ENCODE measurements at regions not wholly inside any gene's neighbourhood (a gene's known extent, or its start where the extent isn't known, plus 50 kb on each side); places are given as distances from the start of the nearest gene placed in this dataset.
"Not testable (repeated sequence)": the region's sequence is repeated elsewhere in the genome, so short reads cannot be mapped to it uniquely, and the experiment has no call there.

DNA sequence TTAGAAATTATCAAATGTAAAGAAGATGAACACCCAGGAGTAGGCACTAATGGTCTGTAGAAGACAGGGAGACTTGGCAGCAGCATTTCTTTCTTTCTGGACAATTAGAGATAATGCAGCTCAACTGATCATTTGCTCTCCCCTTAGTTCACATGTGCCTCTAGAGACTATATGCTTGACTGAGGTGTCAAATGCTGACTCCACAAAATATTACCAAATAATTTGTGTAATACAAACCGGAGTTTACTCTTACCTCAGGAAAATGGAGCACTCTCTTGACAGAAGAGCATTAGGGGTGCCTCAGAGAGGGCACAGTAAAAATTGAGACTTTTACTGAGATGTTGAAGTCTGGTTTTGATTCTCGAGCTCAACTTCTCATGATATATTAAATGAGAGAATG lies 131.8 kb downstream of the ATP6V1G3 start:
- DNase-seq: no peak

DNA sequence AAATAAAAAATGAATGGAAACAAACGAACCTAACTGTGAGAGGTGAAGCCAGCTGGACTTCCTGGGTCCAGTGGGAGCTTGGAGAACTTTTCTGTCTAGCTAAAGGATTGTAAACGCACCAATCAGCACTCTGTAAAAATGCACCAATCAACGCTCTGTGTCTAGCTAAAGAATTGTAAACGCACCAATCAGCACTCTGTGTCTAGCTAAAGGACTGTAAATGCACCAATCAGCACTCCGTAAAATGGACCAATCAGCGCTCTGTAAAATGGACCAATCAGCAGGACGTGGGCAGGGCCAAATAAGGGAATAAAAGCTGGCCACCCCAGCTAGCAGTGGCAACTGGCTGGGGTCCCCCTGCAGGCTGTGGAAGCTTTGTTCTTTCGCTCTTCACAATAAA lies 135.8 kb downstream of the ATP6V1G3 start:
- not testable (repeated sequence) for DNase-seq

DNA sequence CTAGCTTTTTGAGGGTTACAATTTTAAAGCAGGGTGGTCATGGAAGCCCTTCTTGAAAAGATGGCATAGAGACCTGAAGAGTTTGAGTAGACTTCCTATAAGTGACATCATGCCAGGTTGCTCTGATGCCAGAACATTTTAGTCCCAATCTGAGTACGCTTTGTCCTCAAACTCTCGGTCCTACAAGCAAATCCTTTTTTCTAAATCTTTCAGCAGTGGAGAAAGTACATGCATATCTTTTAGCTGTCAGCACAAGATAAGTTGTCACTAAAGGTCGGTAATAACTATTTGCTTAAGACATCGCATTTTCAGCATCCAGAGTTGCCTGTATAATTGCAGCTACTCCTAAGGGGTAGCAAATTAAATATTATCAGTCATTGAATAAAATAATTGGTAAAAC lies 140.4 kb downstream of the ATP6V1G3 start:
- DNase-seq: no peak

DNA sequence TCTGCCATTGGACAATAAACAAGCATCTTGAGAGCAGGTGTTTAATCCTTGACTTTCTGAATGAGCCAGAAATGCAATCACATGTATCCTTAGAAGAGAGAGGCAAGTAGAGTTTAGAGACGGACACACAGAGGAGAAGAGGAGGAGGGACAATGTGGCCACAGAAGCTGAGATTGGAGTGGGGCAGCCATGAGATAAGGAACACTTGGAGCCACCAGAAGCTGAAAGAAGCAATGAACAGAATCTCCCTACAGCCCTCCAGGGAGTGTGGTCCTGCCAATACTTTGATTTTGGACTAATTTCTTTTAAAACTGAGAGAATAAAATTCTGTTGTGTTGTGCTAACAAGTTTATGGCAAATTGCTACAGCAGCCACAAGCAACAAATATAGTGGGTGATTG lies 141.0 kb downstream of the ATP6V1G3 start:
- DNase-seq: no peak

DNA sequence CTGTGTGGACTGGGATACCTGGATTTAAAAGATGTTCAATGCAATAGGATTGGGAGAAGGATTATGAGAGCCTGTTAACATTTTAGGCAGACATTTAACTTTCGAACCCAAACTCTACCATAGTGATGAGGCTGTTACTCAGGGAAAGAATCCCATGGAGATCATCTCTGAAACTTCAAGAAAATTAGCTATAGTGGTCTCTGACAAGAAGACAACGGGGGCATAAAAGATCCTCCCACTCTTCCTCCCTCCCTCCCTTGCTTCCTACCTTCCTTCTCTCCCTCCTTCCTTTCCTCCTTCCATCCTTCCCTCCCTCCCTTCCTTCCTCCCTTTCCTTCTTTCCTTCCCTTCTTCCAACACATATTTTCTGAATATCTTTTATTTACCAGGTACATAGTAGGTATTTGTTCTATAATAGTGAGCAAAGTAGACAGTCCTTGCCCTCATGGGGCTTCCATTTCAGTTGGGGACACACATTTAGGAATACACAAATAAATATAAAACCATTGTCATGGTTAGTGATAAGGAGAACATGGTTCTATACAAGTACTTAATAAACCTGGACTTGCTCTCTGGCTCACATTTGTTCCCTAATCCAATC lies 143.2 kb downstream of the ATP6V1G3 start:
- DNase-seq: no peak

DNA sequence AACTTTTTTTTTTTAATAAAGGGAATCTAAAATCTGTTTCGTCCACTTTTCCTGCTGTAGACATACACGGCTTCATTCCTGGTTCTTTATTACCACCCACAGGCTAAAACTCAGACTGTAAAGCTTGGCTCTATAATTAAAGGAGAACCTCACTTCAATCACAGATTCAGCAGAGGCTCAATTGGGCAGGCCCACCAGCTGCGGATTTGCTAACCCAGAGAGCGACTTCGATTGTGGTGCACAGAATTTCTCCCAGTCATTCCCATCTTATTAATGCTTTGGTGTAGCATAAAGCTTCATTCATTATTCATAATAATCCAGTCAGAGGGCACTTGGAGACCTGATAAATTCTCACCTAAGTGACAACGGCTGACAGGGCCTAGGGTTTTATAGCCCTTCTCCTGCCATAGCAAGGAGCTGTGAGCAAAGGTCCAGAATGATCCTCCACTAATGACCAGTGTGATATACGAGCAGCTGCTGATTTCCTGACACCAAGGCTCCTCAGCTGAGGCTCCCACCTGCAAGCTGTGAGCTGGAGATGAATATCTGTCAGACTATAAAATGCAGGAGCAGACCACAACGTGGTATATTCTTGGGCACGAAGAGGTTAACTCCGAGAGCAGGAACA lies 149.0 kb downstream of the ATP6V1G3 start:
- DNase-seq: no peak

DNA sequence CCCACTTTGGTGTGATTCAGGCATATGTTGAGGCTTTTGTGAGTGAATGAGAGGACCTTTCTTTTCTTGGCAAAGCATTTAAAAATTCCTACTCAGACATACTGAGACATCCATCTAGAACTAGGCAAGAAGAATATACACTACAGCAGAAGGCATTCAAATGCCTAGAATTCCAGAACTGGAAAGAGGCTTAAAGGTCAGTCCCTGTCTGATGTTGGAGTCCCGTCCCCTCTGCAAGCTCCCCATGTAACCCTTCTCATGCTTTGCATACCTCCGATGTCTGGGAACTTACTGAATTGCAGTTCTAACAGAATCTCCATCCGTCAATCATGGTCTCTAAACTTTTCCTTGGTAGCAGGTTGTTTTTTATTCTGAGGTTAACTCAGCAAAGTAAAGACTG lies 152.9 kb downstream of the ATP6V1G3 start:
- no peak for DNase-seq

DNA sequence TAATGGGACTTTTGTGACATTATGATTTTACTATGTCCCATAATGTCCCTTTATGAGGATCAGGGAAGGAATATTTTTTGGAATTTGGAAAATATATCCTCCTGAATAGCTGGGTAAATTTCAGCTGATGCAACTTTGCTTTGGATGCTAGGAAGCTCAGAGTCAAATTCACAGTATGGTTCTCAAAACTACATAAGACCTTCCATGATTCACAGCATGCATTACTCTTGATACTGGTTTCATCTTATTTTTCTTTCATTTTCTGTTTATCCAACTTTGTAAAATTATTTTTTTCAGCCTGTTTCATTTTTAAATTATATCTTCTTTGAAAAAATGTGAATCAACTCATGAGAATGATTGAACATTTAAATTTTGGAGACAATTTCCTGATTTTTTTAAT lies 160.2 kb downstream of the ATP6V1G3 start:
- DNase-seq: no peak

DNA sequence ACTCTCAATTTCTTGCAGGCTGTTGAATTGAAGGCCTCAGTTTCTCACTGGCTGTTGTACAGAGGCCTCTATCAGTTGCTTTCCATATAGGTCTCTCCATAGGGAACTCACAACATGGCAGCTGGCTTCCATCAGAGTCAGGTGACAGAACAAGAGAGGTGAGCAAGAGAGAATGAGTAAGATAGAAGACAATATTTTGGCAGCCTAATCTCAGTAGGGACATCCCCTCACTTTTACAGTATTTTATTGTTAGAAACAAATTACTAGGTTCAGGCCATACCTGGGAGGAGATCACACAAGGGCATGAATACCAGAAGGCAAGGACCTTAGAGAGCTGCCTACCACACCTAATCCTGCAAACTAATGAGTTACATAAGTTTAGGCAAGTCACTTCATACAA lies 162.8 kb downstream of the ATP6V1G3 start:
- DNase-seq: no peak

DNA sequence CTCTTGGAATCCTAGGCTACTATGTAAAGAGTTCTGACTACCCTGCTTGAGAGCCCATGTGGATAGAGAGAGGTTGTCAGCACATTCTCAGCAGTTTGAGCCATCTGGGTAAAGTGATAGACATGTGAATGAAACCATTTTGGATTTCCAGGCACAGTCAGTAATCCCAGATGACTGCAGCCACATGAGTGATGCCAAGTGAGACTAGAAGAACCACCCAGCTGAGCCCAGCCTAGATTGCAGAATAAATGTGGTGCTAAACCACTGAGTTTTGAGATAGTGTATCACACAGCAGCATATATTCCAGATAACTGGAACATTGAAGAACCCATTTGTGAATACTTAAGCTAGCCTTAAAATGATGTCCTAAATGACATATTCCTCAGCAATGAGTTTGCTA lies 166.2 kb downstream of the ATP6V1G3 start:
- no peak for DNase-seq

DNA sequence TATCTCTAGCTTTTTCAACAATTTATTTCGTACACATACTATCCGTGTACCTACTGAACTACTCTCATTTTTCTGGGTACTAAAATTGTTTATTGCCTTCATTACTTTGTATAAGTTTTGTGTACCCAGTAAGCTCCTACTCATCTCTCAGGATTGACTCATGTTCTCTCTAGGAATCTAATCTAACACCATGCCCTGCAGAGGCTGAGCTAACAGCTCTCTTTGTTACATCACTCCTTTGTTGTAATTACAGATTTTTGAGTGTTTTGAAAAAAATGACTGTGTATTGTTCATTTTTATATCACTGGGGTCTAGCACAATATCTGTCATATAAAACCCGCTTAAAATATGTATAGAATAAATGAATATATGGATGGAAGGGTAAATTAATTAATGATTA lies 167.1 kb downstream of the ATP6V1G3 start:
- DNase-seq: no peak
